HepG2 (cell line): ENCODE measurements at regions not wholly inside any gene's neighbourhood (a gene's known extent, or its start where the extent isn't known, plus 50 kb on each side); places are given as distances from the start of the nearest gene placed in this dataset.

Experiments used
- ATAC-seq: fragments of 200-7000 bp; cut with Tn5 transposase; 3 replicates; pipeline ENCODE4 v1.9.1; 2020; ENCODE audit warnings: mild to moderate bottlenecking, moderate library complexity
- BruUV-seq: library from RNA; stranded (reverse); fragments of 400-500 nt; replicated peaks from 2 replicates; lab custom pipeline; 2021; lab: Mats Ljungman, UMichigan
- CTCF ChIA-PET: fragments of 300-600 bp; formaldehyde crosslinking; extraction: SDS; loops from one replicate; lab custom pipeline; 2021; ENCODE audit warnings: low total read pairs, inconsistent platforms, low intra/inter-chr PET ratio; lab: Yijun Ruan, JAX
- POLR2A ChIA-PET: fragments of 350-600 bp; sonication (Branson Sonifier 250); formaldehyde crosslinking; loops from one replicate; lab custom pipeline; 2020; ENCODE audit warnings: antibody characterized with exemption, inconsistent platforms; lab: Yijun Ruan, JAX
- DNase-seq: peaks from one replicate; pipeline ENCODE4 v3.0.0-alpha.2; 2015; ENCODE audit warnings: low spot score
- FAIRE-seq: peaks from 3 replicates; lab custom pipeline; 2011; peaks lifted over from hg19 to GRCh38; lab: Jason Lieb, UNC
- H2AFZ ChIP-seq: one replicate; pipeline ENCODE4 v1.6.1; 2011; ENCODE audit warnings: low read length, inconsistent platforms
- H3K27ac ChIP-seq: fragments of 300-600 bp; 3 replicates; pipeline ENCODE4 v1.8.0; 2011; ENCODE audit warnings: mixed run types, mild to moderate bottlenecking, mixed read lengths, low read length, inconsistent platforms; ENCODE audit not compliant: insufficient read depth; ENCODE audit errors: extremely low read length
- H3K27me3 ChIP-seq, 2 experiments: fragments of 200-600 bp in 1 of 2; 2 replicates in 1 of 2; 3 replicates in 1 of 2; pipeline versions ENCODE4 v1.6.0 to v1.8.0; 2011; ENCODE audit warnings: low read length in 2 of 2, mild to moderate bottlenecking in 2 of 2, moderate library complexity in 2 of 2, inconsistent platforms in 1 of 2; ENCODE audit not compliant: insufficient read depth in 2 of 2, control insufficient read depth in 1 of 2
- H3K36me3 ChIP-seq, 2 experiments: fragments of 200-600 bp in 1 of 2; replicated peaks in 1 of 2; 2 replicates in 1 of 2; 3 replicates in 1 of 2; pipeline versions ENCODE4 v1.5.1 to v1.8.0; 2011; ENCODE audit warnings: low read length in 2 of 2, inconsistent platforms in 1 of 2; ENCODE audit not compliant: insufficient read depth in 2 of 2, control insufficient read depth in 1 of 2
- H3K4me1 ChIP-seq: 2 replicates; pipeline ENCODE4 v1.5.1; 2012; ENCODE audit warnings: low read length, inconsistent platforms; ENCODE audit not compliant: insufficient read depth
- H3K4me2 ChIP-seq: 2 replicates; pipeline ENCODE4 v1.6.0; 2011; ENCODE audit warnings: low read depth, low read length, inconsistent platforms
- H3K4me3 ChIP-seq, 3 experiments: fragments of 200-600 bp in 1 of 3; sonication (generic), shearing (Covaris generic) in 1 of 3; replicated peaks in 1 of 3; 2 replicates each; pipeline ENCODE4 v1.5.1; 2011 to 2016; ENCODE audit warnings: low read length in 3 of 3, inconsistent platforms in 2 of 3, low read depth in 2 of 3, mild to moderate bottlenecking in 2 of 3, control low read depth in 1 of 3, mixed read lengths in 1 of 3; ENCODE audit not compliant: insufficient read depth in 1 of 3
- H3K79me2 ChIP-seq: one replicate; pipeline ENCODE4 v1.6.1; 2011; ENCODE audit warnings: low read length, inconsistent platforms; ENCODE audit not compliant: insufficient read depth
- H3K9ac ChIP-seq: 2 replicates; pipeline ENCODE4 v1.6.0; 2011; ENCODE audit warnings: mild to moderate bottlenecking, low read depth, low read length, inconsistent platforms; ENCODE audit not compliant: insufficient read depth
- H3K9me3 ChIP-seq: 2 replicates; pipeline ENCODE4 v1.5.1; 2012; ENCODE audit warnings: mild to moderate bottlenecking, low read length
- H4K20me1 ChIP-seq: 2 replicates; pipeline ENCODE4 v1.6.0; 2011; ENCODE audit warnings: inconsistent platforms, mild to moderate bottlenecking, low read length, moderate library complexity; ENCODE audit not compliant: insufficient read depth
- HNRNPH1 ChIP-seq: fragments of 200-400 bp; formaldehyde crosslinking; optimal IDR thresholded peaks from 2 replicates; pipeline ENCODE3; 2017; ENCODE audit warnings: mild to moderate bottlenecking, low read depth, low read length
- MAFF ChIP-seq: IDR thresholded peaks from 2 replicates; pipeline ENCODE4 v1.6.1; 2011; ENCODE audit warnings: low read depth, low read length, improper control_type of control experiment
- MAFK ChIP-seq, 2 experiments: IDR thresholded peaks in 1 of 2; conservative IDR thresholded peaks in 1 of 2; 2 replicates each; pipeline ENCODE4 v1.6.1; 2011; ENCODE audit warnings: improper control_type of control experiment in 2 of 2, low read length in 2 of 2
- PRDM4 ChIP-seq: sonication (generic); formaldehyde crosslinking; IDR thresholded peaks from 2 replicates; pipeline ENCODE4 v1.9.0; 2021; ENCODE audit warnings: missing genetic modification reagents, borderline replicate concordance
- REXO4 ChIP-seq: sonication (generic); formaldehyde crosslinking; IDR thresholded peaks from 2 replicates; pipeline ENCODE4 v1.8.0; 2022; ENCODE audit warnings: missing genetic modification reagents, mild to moderate bottlenecking, borderline replicate concordance
- ZBTB21 ChIP-seq: sonication (generic); formaldehyde crosslinking; IDR thresholded peaks from 2 replicates; pipeline ENCODE4 v1.4.0; 2020; ENCODE audit warnings: missing genetic modification reagents
- ZNF234 ChIP-seq: sonication (generic); formaldehyde crosslinking; conservative IDR thresholded peaks from 2 replicates; pipeline ENCODE4 v1.5.1; 2020; ENCODE audit warnings: mild to moderate bottlenecking, missing genetic modification reagents
- ZNF24 ChIP-seq: fragments of 450-650 bp; IDR thresholded peaks from 2 replicates; pipeline ENCODE4 v1.6.1; 2017; ENCODE audit warnings: antibody characterized with exemption, mild to moderate bottlenecking
- ZNF501 ChIP-seq: sonication (generic); formaldehyde crosslinking; IDR thresholded peaks from 2 replicates; pipeline ENCODE4 v1.5.1; 2020; ENCODE audit warnings: mild to moderate bottlenecking, moderate library complexity, missing genetic modification reagents
- ZNF878 ChIP-seq: sonication (generic); formaldehyde crosslinking; IDR thresholded peaks from 2 replicates; pipeline ENCODE4 v1.8.1; 2023; ENCODE audit warnings: mild to moderate bottlenecking, missing genetic modification reagents, moderate library complexity
- WGBS: methylation state at CpG from one replicate; pipeline ENCODE4 v1.1.6; 2017; ENCODE audit warnings: low lambda C conversion rate; 5-methylcytosine and 5-hydroxymethylcytosine counted together
- in situ Hi-C: cut with HindIII; loops from 2 replicates; pipeline ENCODE4 v1.10.0; 2017; ENCODE audit warnings: low pct_unique_long_range_greater_than_20kb; ENCODE audit not compliant: extremely low pct_ligation_motif_present
- intact Hi-C: fragments of 100-400 bp; cut with micrococcal nuclease; formaldehyde crosslinking; loops from one replicate; pipeline ENCODE4 v1.10.0; 2022; ENCODE audit not compliant: unreplicated experiment
- TF ChIP-seq, protein P1 (sequence below): sonication (generic); formaldehyde crosslinking; IDR thresholded peaks from 2 replicates; pipeline ENCODE4 v1.5.0; 2020; ENCODE audit warnings: missing genetic modification reagents, mild to moderate bottlenecking, borderline replicate concordance
- TF ChIP-seq, protein P2 (sequence below): sonication (generic); formaldehyde crosslinking; IDR thresholded peaks from 2 replicates; pipeline ENCODE4 v1.4.0; 2020; ENCODE audit warnings: missing genetic modification reagents
- TF ChIP-seq, protein P3 (sequence below): IDR thresholded peaks from 2 replicates; pipeline ENCODE4 v1.6.1; 2012; ENCODE audit warnings: low read length, improper control_type of control experiment

- no TSS peak for BruUV-seq
- CTCF ChIA-PET, result no interaction called here
- POLR2A ChIA-PET, result no interaction called here
Measured at GRCh38 chr1:88056881-88057280, 627.2 kb upstream of the PKN2 start.

DNA sequence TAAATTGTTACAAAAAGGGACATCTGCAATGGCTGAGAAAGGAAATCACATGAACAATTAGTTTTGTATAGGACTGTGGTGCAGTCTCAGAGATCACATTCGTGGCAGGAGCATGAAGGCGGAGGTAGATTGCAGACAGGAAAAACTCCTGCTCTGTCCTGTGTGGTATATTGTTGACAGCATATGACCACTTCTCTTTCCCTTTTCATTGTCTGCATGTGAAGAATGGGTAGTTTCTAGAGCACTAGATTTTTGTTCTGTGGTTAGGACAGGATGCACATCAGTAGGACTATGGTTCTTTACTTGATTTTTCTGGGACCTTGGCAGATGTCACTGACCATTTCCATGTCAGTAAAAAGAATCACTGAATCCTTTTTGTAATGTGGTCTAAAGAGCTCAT is 625.9 kb upstream of the PKN2 start:
- ChIA-PET CTCF (no interaction called here), POLR2A (no interaction called here)
- Histone ChIP-seq H3K27ac (no peak overlapping the region), H3K9me3 (no peaks in the 10 kb centered on the region), H3K4me3 (no peak overlapping the region), H3K4me2 (no peak overlapping the region), H2AFZ (no peak overlapping the region), H4K20me1 (no peaks in the 10 kb centered on the region), H3K36me3 (no peaks in the 10 kb centered on the region), H3K79me2 (no peaks in the 10 kb centered on the region), H3K9ac (no peak overlapping the region), H3K4me1 (no peaks in the 10 kb centered on the region), H3K27me3 (peaks cover 0 to 5% of the 10 kb centered on the region in 2 experiments; a peak in 1 of 5 replicates)
- ATAC-seq (no peak), FAIRE-seq (no peak), DNase-seq (no peak)
- no TSS peak for BruUV-seq
- WGBS, result 55% methylated on average over 2 of the region's 2 CpGs
- in situ Hi-C loops, result no loop called here
- intact Hi-C loops, result no loop called here
- TF ChIP-seq ZBTB21 (CRISPR knock-in tag), result no peak
- TF ChIP-seq HNRNPH1, result no peak
- TF ChIP-seq REXO4 (CRISPR knock-in tag), result no peak
- TF ChIP-seq ZNF24, result no peak
- TF ChIP-seq, protein P1, sequence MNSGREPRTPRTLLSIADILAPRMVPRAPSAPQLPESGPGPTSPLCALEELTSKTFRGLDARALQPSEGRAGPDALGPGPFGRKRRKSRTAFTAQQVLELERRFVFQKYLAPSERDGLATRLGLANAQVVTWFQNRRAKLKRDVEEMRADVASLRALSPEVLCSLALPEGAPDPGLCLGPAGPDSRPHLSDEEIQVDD, result no peak
- TF ChIP-seq PRDM4 (CRISPR knock-in tag), result no peak
- TF ChIP-seq, protein P2, sequence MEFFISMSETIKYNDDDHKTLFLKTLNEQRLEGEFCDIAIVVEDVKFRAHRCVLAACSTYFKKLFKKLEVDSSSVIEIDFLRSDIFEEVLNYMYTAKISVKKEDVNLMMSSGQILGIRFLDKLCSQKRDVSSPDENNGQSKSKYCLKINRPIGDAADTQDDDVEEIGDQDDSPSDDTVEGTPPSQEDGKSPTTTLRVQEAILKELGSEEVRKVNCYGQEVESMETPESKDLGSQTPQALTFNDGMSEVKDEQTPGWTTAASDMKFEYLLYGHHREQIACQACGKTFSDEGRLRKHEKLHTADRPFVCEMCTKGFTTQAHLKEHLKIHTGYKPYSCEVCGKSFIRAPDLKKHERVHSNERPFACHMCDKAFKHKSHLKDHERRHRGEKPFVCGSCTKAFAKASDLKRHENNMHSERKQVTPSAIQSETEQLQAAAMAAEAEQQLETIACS, result no peak
- TF ChIP-seq, protein P3, sequence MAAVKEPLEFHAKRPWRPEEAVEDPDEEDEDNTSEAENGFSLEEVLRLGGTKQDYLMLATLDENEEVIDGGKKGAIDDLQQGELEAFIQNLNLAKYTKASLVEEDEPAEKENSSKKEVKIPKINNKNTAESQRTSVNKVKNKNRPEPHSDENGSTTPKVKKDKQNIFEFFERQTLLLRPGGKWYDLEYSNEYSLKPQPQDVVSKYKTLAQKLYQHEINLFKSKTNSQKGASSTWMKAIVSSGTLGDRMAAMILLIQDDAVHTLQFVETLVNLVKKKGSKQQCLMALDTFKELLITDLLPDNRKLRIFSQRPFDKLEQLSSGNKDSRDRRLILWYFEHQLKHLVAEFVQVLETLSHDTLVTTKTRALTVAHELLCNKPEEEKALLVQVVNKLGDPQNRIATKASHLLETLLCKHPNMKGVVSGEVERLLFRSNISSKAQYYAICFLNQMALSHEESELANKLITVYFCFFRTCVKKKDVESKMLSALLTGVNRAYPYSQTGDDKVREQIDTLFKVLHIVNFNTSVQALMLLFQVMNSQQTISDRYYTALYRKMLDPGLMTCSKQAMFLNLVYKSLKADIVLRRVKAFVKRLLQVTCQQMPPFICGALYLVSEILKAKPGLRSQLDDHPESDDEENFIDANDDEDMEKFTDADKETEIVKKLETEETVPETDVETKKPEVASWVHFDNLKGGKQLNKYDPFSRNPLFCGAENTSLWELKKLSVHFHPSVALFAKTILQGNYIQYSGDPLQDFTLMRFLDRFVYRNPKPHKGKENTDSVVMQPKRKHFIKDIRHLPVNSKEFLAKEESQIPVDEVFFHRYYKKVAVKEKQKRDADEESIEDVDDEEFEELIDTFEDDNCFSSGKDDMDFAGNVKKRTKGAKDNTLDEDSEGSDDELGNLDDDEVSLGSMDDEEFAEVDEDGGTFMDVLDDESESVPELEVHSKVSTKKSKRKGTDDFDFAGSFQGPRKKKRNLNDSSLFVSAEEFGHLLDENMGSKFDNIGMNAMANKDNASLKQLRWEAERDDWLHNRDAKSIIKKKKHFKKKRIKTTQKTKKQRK, result no peak

More at GRCh38 chr1:88056881-88057280, 627.2 kb upstream of the PKN2 start:
- no peak overlapping the region for H3K4me3 ChIP-seq
- no peaks in the 10 kb centered on the region for H3K79me2 ChIP-seq
- H3K36me3 ChIP-seq, result no peaks in the 10 kb centered on the region
- FAIRE-seq (no peak), ATAC-seq (no peak), DNase-seq (no peak)
- no peak overlapping the region for H3K27ac ChIP-seq
- no peak overlapping the region for H3K4me2 ChIP-seq
- in situ Hi-C loops (no loop called here), intact Hi-C loops (no loop called here)
- H3K9ac ChIP-seq, result no peak overlapping the region
- no peaks in the 10 kb centered on the region for H4K20me1 ChIP-seq
- no peaks in the 10 kb centered on the region for H3K4me1 ChIP-seq
- no peaks in the 10 kb centered on the region for H3K9me3 ChIP-seq
- 1% methylated on average over 3 of the region's 3 CpGs for WGBS
- no peak overlapping the region for H2AFZ ChIP-seq
- peaks cover 0 to 5% of the 10 kb centered on the region in 2 experiments; a peak in 1 of 5 replicates for H3K27me3 ChIP-seq
- TF ChIP-seq ZNF501 (CRISPR knock-in tag), result no peak
- TF ChIP-seq ZNF878 (CRISPR knock-in tag), result no peak
- peak; percentile 94 to 97 for TF ChIP-seq MAFK (conservative IDR thresholded peaks at IDR 0.05 in 1 of 2, IDR thresholded peaks at IDR 0.05 in 1 of 2; ENCODE audit: low read length in 2 of 2)
- TF ChIP-seq ZNF234 (CRISPR knock-in tag), result no peak
- TF ChIP-seq MAFF, result peak; percentile 94
